ENCODE measurements at regions not wholly inside any gene's neighbourhood (a gene's known extent, or its start where the extent isn't known, plus 50 kb on each side); places are given as distances from the start of the nearest gene placed in this dataset.

DNA sequence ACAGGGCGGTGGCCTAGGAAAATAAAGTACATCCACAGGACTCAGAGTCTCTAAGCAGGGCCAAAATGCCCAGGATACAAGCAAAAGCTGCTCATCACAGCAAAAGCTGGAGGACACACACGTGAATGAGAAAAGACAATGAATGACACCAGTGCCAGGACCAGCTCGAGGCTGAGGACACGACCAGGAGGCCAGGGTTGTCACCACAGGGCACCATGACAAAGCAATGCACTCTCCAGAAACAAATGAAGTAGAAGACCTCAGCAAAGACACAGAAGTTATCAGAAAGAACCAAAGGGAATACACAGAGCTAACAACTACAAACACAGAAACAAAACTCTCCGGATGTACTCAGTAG, 92.1 kb downstream of the FOXL3 start:
- TF ChIP-seq, protein P1, sequence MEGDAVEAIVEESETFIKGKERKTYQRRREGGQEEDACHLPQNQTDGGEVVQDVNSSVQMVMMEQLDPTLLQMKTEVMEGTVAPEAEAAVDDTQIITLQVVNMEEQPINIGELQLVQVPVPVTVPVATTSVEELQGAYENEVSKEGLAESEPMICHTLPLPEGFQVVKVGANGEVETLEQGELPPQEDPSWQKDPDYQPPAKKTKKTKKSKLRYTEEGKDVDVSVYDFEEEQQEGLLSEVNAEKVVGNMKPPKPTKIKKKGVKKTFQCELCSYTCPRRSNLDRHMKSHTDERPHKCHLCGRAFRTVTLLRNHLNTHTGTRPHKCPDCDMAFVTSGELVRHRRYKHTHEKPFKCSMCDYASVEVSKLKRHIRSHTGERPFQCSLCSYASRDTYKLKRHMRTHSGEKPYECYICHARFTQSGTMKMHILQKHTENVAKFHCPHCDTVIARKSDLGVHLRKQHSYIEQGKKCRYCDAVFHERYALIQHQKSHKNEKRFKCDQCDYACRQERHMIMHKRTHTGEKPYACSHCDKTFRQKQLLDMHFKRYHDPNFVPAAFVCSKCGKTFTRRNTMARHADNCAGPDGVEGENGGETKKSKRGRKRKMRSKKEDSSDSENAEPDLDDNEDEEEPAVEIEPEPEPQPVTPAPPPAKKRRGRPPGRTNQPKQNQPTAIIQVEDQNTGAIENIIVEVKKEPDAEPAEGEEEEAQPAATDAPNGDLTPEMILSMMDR (IDR thresholded peaks at IDR 0.05), result no peak
- TF ChIP-seq POLR2A (IDR thresholded peaks at IDR 0.05) (no peak), POLR2AphosphoS5 (IDR thresholded peaks at IDR 0.05) (no peak)

All from transverse colon (tissue), 4 donors.